Activated naive CD4-positive, alpha-beta T cell treated with anti-CD3 and anti-CD28 coated beads for 36 hours (primary cell): ENCODE measurements at regions not wholly inside any gene's neighbourhood (a gene's known extent, or its start where the extent isn't known, plus 50 kb on each side); places are given as distances from the start of the nearest gene placed in this dataset.

Experiments used
- CTCF ChIA-PET: fragments of 350-600 bp; sonication (Branson Sonifier 250); formaldehyde crosslinking; loops from one replicate; lab custom pipeline; 2021; ENCODE audit warnings: antibody characterized with exemption; lab: Charles Lee
- DNase-seq: peaks from one replicate; pipeline ENCODE4 v3.0.0-alpha.2; 2020
- H3K27ac Mint-ChIP-seq: one replicate; pipeline ENCODE4 v1.8.0; 2021; ENCODE audit warnings: mild to moderate bottlenecking, mixed read lengths
- H3K27me3 Mint-ChIP-seq: one replicate; pipeline ENCODE4 v1.8.0; 2021; ENCODE audit warnings: low read depth, mixed read lengths
- H3K36me3 Mint-ChIP-seq: one replicate; pipeline ENCODE4 v1.8.0; 2021; ENCODE audit warnings: low read depth, mixed read lengths
- H3K4me1 Mint-ChIP-seq: one replicate; pipeline ENCODE4 v1.8.0; 2021; ENCODE audit warnings: low read depth, mixed read lengths
- H3K4me3 Mint-ChIP-seq: one replicate; pipeline ENCODE4 v1.8.0; 2021; ENCODE audit warnings: mild to moderate bottlenecking, moderate library complexity, mixed read lengths
- H3K9me3 Mint-ChIP-seq: one replicate; pipeline ENCODE4 v1.8.0; 2021; ENCODE audit warnings: mixed read lengths
- intact Hi-C: fragments of 100-400 bp; cut with micrococcal nuclease; formaldehyde crosslinking; loops from one replicate; pipeline ENCODE4 v1.15.1; 2023

GRCh38 chr2:151138507-151138906 lies 123.2 kb downstream of the RBM43 start:
- no peaks in the 10 kb centered on the region for H3K36me3 Mint-ChIP-seq
- no peak overlapping the region for H3K4me3 Mint-ChIP-seq
- no peak for DNase-seq
- intact Hi-C loops, result no loop called here
- no peaks in the 10 kb centered on the region for H3K9me3 Mint-ChIP-seq
- H3K4me1 Mint-ChIP-seq, result no peaks in the 10 kb centered on the region
- H3K27ac Mint-ChIP-seq, result no peak overlapping the region
- CTCF ChIA-PET, result no interaction called here
- no peaks in the 10 kb centered on the region for H3K27me3 Mint-ChIP-seq

- Mint-ChIP-seq H3K4me3 (no peak overlapping the region), H3K27ac (no peak overlapping the region), H3K9me3 (no peaks in the 10 kb centered on the region), H3K4me1 (no peaks in the 10 kb centered on the region), H3K27me3 (no peaks in the 10 kb centered on the region), H3K36me3 (no peaks in the 10 kb centered on the region)
- CTCF ChIA-PET, result interaction anchor here (1.0 kb wide), 1 partner anchor 52 kb away, joined by 3 read pairs; no protein-coding TSS in a partner anchor
- no peak for DNase-seq
- intact Hi-C loops, result no loop called here
These were observed 124.1 kb downstream of the RBM43 start for GRCh38 chr2:151137526-151137925.

- H3K27ac Mint-ChIP-seq, result no peak overlapping the region
- no peaks in the 10 kb centered on the region for H3K4me1 Mint-ChIP-seq
- DNase-seq, result no peak
- CTCF ChIA-PET, result no interaction called here
- no peaks in the 10 kb centered on the region for H3K36me3 Mint-ChIP-seq
- H3K9me3 Mint-ChIP-seq, result peaks cover 1% of the 10 kb centered on the region
- no peak overlapping the region for H3K4me3 Mint-ChIP-seq
- intact Hi-C loops, result no loop called here
- peaks cover 9% of the 10 kb centered on the region for H3K27me3 Mint-ChIP-seq
These were observed 141.7 kb downstream of the RBM43 start for GRCh38 chr2:151120011-151120410.

- Mint-ChIP-seq H3K4me3 (no peak overlapping the region), H3K9me3 (peaks cover 1% of the 10 kb centered on the region), H3K4me1 (no peaks in the 10 kb centered on the region), H3K27ac (no peak overlapping the region), H3K36me3 (no peaks in the 10 kb centered on the region), H3K27me3 (peaks cover 10% of the 10 kb centered on the region)
- DNase-seq, result no peak
- intact Hi-C loops, result no loop called here
- CTCF ChIA-PET, result no interaction called here
These were observed 142.3 kb downstream of the RBM43 start for GRCh38 chr2:151119374-151119773.

GRCh38 chr2:151118269-151118668 lies 143.4 kb downstream of the RBM43 start:
- DNase-seq, result no peak
- Mint-ChIP-seq H3K27ac (no peak overlapping the region), H3K4me3 (no peak overlapping the region), H3K27me3 (peaks cover 7% of the 10 kb centered on the region), H3K9me3 (peaks cover 1% of the 10 kb centered on the region), H3K4me1 (no peaks in the 10 kb centered on the region), H3K36me3 (no peaks in the 10 kb centered on the region)
- intact Hi-C loops, result no loop called here
- CTCF ChIA-PET, result no interaction called here

GRCh38 chr2:151114874-151115273 lies 146.8 kb downstream of the RBM43 start:
- intact Hi-C loops, result no loop called here
- Mint-ChIP-seq H3K27me3 (peaks cover 22% of the 10 kb centered on the region), H3K4me1 (no peaks in the 10 kb centered on the region), H3K27ac (no peak overlapping the region), H3K9me3 (peaks cover 1% of the 10 kb centered on the region), H3K4me3 (no peak overlapping the region), H3K36me3 (no peaks in the 10 kb centered on the region)
- no peak for DNase-seq
- CTCF ChIA-PET, result no interaction called here

GRCh38 chr2:151113318-151113717 lies 148.3 kb downstream of the RBM43 start:
- H3K36me3 Mint-ChIP-seq, result no peaks in the 10 kb centered on the region
- H3K9me3 Mint-ChIP-seq, result peaks cover 3% of the 10 kb centered on the region
- no peak for DNase-seq
- H3K27ac Mint-ChIP-seq, result no peak overlapping the region
- CTCF ChIA-PET, result no interaction called here
- intact Hi-C loops, result no loop called here
- no peaks in the 10 kb centered on the region for H3K4me1 Mint-ChIP-seq
- H3K27me3 Mint-ChIP-seq, result peaks cover 22% of the 10 kb centered on the region
- H3K4me3 Mint-ChIP-seq, result no peak overlapping the region

GRCh38 chr2:151111599-151112278 lies 149.9 kb downstream of the RBM43 start:
- no peaks in the 10 kb centered on the region for H3K36me3 Mint-ChIP-seq
- H3K27me3 Mint-ChIP-seq, result peaks cover 19% of the 10 kb centered on the region
- peak; percentile 6 for DNase-seq
- intact Hi-C loops, result no loop called here
- no peak overlapping the region for H3K27ac Mint-ChIP-seq
- CTCF ChIA-PET, result no interaction called here
- H3K9me3 Mint-ChIP-seq, result peaks cover 7% of the 10 kb centered on the region
- H3K4me1 Mint-ChIP-seq, result no peaks in the 10 kb centered on the region
- no peak overlapping the region for H3K4me3 Mint-ChIP-seq

GRCh38 chr2:151106805-151107506 lies 154.7 kb downstream of the RBM43 start:
- peaks cover 7% of the 10 kb centered on the region for H3K9me3 Mint-ChIP-seq
- peaks cover 16% of the 10 kb centered on the region for H3K27me3 Mint-ChIP-seq
- no peak overlapping the region for H3K4me3 Mint-ChIP-seq
- intact Hi-C loops, result no loop called here
- H3K36me3 Mint-ChIP-seq, result no peaks in the 10 kb centered on the region
- H3K4me1 Mint-ChIP-seq, result no peaks in the 10 kb centered on the region
- CTCF ChIA-PET, result no interaction called here
- H3K27ac Mint-ChIP-seq, result no peak overlapping the region
- no peak for DNase-seq

- H3K9me3 Mint-ChIP-seq, result peaks cover 5% of the 10 kb centered on the region
- intact Hi-C loops, result no loop called here
- no peaks in the 10 kb centered on the region for H3K4me1 Mint-ChIP-seq
- peaks cover 8% of the 10 kb centered on the region for H3K27me3 Mint-ChIP-seq
- CTCF ChIA-PET, result no interaction called here
- H3K4me3 Mint-ChIP-seq, result no peak overlapping the region
- H3K36me3 Mint-ChIP-seq, result no peaks in the 10 kb centered on the region
- no peak overlapping the region for H3K27ac Mint-ChIP-seq
- no peak for DNase-seq
These were observed 158.1 kb downstream of the RBM43 start for GRCh38 chr2:151103551-151103950.

- CTCF ChIA-PET, result interaction anchor here (1.2 kb wide), 1 partner anchor 52 kb away, joined by 3 read pairs; no protein-coding TSS in a partner anchor
- H3K9me3 Mint-ChIP-seq, result no peaks in the 10 kb centered on the region
- no peak overlapping the region for H3K27ac Mint-ChIP-seq
- intact Hi-C loops, result no loop called here
- no peaks in the 10 kb centered on the region for H3K36me3 Mint-ChIP-seq
- DNase-seq, result no peak
- no peak overlapping the region for H3K4me3 Mint-ChIP-seq
- no peaks in the 10 kb centered on the region for H3K4me1 Mint-ChIP-seq
- H3K27me3 Mint-ChIP-seq, result peaks cover 12% of the 10 kb centered on the region
These were observed 159.4 kb downstream of the RBM43 start for GRCh38 chr2:151102226-151102625.

GRCh38 chr2:151098841-151099240 lies 162.8 kb downstream of the RBM43 start:
- intact Hi-C loops, result no loop called here

GRCh38 chr2:151097895-151098294 lies 163.8 kb downstream of the RBM43 start:
- H3K4me1 Mint-ChIP-seq, result no peaks in the 10 kb centered on the region
- H3K36me3 Mint-ChIP-seq, result no peaks in the 10 kb centered on the region
- intact Hi-C loops, result no loop called here
- no peak for DNase-seq
- CTCF ChIA-PET, result no interaction called here
- H3K4me3 Mint-ChIP-seq, result no peak overlapping the region
- no peak overlapping the region for H3K27ac Mint-ChIP-seq
- H3K9me3 Mint-ChIP-seq, result no peaks in the 10 kb centered on the region
- peaks cover 12% of the 10 kb centered on the region for H3K27me3 Mint-ChIP-seq

More at GRCh38 chr2:151098841-151099240, 162.8 kb downstream of the RBM43 start:
- H3K4me1 Mint-ChIP-seq, result no peaks in the 10 kb centered on the region
- DNase-seq, result no peak
- H3K36me3 Mint-ChIP-seq, result no peaks in the 10 kb centered on the region
- no peak overlapping the region for H3K27ac Mint-ChIP-seq
- peaks cover 12% of the 10 kb centered on the region for H3K27me3 Mint-ChIP-seq
- no peak overlapping the region for H3K4me3 Mint-ChIP-seq
- CTCF ChIA-PET, result no interaction called here
- no peaks in the 10 kb centered on the region for H3K9me3 Mint-ChIP-seq
